ENCODE measurements at regions not wholly inside any gene's neighbourhood (a gene's known extent, or its start where the extent isn't known, plus 50 kb on each side); places are given as distances from the start of the nearest gene placed in this dataset.

DNA sequence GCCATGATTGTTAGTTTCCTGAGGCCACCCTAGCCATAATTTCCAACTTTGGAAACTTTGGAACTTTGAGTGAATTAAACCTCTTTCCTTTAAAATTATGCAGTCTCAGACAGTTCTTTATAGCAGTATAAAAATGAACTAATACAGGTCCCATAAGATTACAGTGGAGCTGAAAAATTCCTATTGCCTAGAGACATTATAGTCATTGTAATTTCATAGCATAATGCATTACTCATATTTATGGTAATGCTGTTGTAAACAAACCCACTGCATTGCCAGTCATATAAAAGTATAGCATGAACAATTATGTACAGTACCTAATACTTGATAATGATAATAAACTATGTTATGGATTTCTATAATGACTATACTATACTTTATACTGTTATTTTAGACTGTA is 88.0 kb upstream of the TMEM229A start:
- no peak for TF ChIP-seq POLR2A (IDR thresholded peaks at IDR 0.05; ENCODE audit: extremely low read depth, insufficient read length)
- no peak for TF ChIP-seq CTCF (IDR thresholded peaks at IDR 0.05; ENCODE audit: low read depth, low read length)
- TF ChIP-seq, protein P1, sequence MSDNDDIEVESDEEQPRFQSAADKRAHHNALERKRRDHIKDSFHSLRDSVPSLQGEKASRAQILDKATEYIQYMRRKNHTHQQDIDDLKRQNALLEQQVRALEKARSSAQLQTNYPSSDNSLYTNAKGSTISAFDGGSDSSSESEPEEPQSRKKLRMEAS (IDR thresholded peaks at IDR 0.05; ENCODE audit: low read depth, low read length) = no peak

All from NB4 (cell line).